Forelimb muscle (tissue), 1 donor: ENCODE measurements at regions not wholly inside any gene's neighbourhood (a gene's known extent, or its start where the extent isn't known, plus 50 kb on each side); places are given as distances from the start of the nearest gene placed in this dataset.

Experiments
- DNase-seq: peaks from one replicate; pipeline ENCODE4 v3.0.0-alpha.2; 2013; ENCODE audit warnings: low read depth

GRCh38 chr15:95910643-95911212 is 419.8 kb upstream of the NR2F2 start:
- no peak for DNase-seq

GRCh38 chr15:95911570-95912279 is 418.8 kb upstream of the NR2F2 start:
- DNase-seq, result no peak

- DNase-seq, result no peak
Observed at GRCh38 chr15:95912280-95912625, 418.2 kb upstream of the NR2F2 start.

- DNase-seq, result no peak
Observed at GRCh38 chr15:95912728-95913127, 417.8 kb upstream of the NR2F2 start.

- no peak for DNase-seq
Observed at GRCh38 chr15:95916568-95916967, 413.9 kb upstream of the NR2F2 start.

GRCh38 chr15:95918525-95918924 is 412.0 kb upstream of the NR2F2 start:
- DNase-seq, result no peak

- DNase-seq, result no peak
Observed at GRCh38 chr15:95919460-95919859, 411.0 kb upstream of the NR2F2 start.

- no peak for DNase-seq
Observed at GRCh38 chr15:95921404-95921803, 409.1 kb upstream of the NR2F2 start.

- DNase-seq, result no peak
Observed at GRCh38 chr15:95922431-95922830, 408.1 kb upstream of the NR2F2 start.

- no peak for DNase-seq
Observed at GRCh38 chr15:95923792-95924191, 406.7 kb upstream of the NR2F2 start.

- DNase-seq, result no peak
Observed at GRCh38 chr15:95928822-95929221, 401.7 kb upstream of the NR2F2 start.

- no peak for DNase-seq
Observed at GRCh38 chr15:95929232-95929846, 401.2 kb upstream of the NR2F2 start.

- no peak for DNase-seq
Observed at GRCh38 chr15:95930659-95931375, 399.7 kb upstream of the NR2F2 start.

GRCh38 chr15:95931619-95932018 is 398.9 kb upstream of the NR2F2 start:
- no peak for DNase-seq

- no peak for DNase-seq
Observed at GRCh38 chr15:95932141-95932540, 398.4 kb upstream of the NR2F2 start.

- DNase-seq, result no peak
Observed at GRCh38 chr15:95932676-95933075, 397.8 kb upstream of the NR2F2 start.

GRCh38 chr15:95935852-95936251 is 394.6 kb upstream of the NR2F2 start:
- no peak for DNase-seq

GRCh38 chr15:95937128-95937528 is 393.4 kb upstream of the NR2F2 start:
- DNase-seq, result no peak

- DNase-seq, result no peak
Observed at GRCh38 chr15:95940431-95940985, 390.0 kb upstream of the NR2F2 start.

- no peak for DNase-seq
Observed at GRCh38 chr15:95944193-95944592, 386.3 kb upstream of the NR2F2 start.

- no peak for DNase-seq
Observed at GRCh38 chr15:95944661-95945255, 385.7 kb upstream of the NR2F2 start.

- DNase-seq, result no peak
Observed at GRCh38 chr15:95946241-95946640, 384.3 kb upstream of the NR2F2 start.
